GM23338 (cell line): ENCODE measurements at regions not wholly inside any gene's neighbourhood (a gene's known extent, or its start where the extent isn't known, plus 50 kb on each side); places are given as distances from the start of the nearest gene placed in this dataset.

ENCODE experiments used
- CREB1 ChIP-seq: fragments of 250-450 bp; sonication (Bioruptor Pico); IDR thresholded peaks from 2 replicates; pipeline ENCODE4 v1.5.0; 2020; ENCODE audit warnings: low read depth, mild to moderate bottlenecking, moderate library complexity
- EZH2 ChIP-seq: fragments of 200-600 bp; sonication (generic); IDR thresholded peaks from one replicate; pipeline ENCODE4 v1.8.0; 2017; ENCODE audit warnings: antibody characterized with exemption, mild to moderate bottlenecking, low read depth; ENCODE audit not compliant: unreplicated experiment
- EZH2phosphoT487 ChIP-seq: fragments of 200-600 bp; sonication (generic); IDR thresholded peaks from one replicate; pipeline ENCODE4 v1.8.1; 2018; ENCODE audit warnings: antibody characterized with exemption; ENCODE audit not compliant: unreplicated experiment
- JUNB ChIP-seq: IDR thresholded peaks from one replicate; pipeline ENCODE4 v1.6.1; 2016; ENCODE audit warnings: antibody characterized with exemption; ENCODE audit not compliant: unreplicated experiment
- NANOG ChIP-seq: IDR thresholded peaks from 2 replicates; pipeline ENCODE4 v1.6.1; 2016; ENCODE audit warnings: antibody characterized with exemption, borderline replicate concordance
- POLR2AphosphoS5 ChIP-seq: IDR thresholded peaks from 2 replicates; pipeline ENCODE4 v1.6.1; 2016; ENCODE audit warnings: antibody characterized with exemption, low read depth
- STAT1 ChIP-seq: IDR thresholded peaks from one replicate; pipeline ENCODE4 v1.6.1; 2016; ENCODE audit warnings: antibody characterized with exemption; ENCODE audit not compliant: unreplicated experiment
- ZNF114 ChIP-seq: fragments of 250-450 bp; sonication (Bioruptor Pico); IDR thresholded peaks from 2 replicates; pipeline ENCODE4 v1.5.0; 2020; ENCODE audit warnings: mild to moderate bottlenecking, moderate library complexity
- ZNF331 ChIP-seq: fragments of 250-450 bp; sonication (Bioruptor Pico); IDR thresholded peaks from 2 replicates; pipeline ENCODE4 v1.5.0; 2020; ENCODE audit warnings: low read depth, mild to moderate bottlenecking, moderate library complexity
- TF ChIP-seq, protein P1 (sequence below), 2 experiments: fragments of 200-600 bp in 1 of 2; sonication (generic) in 1 of 2; conservative IDR thresholded peaks; 2 replicates each; pipeline versions ENCODE4 v1.5.1 to v1.6.1; 2016 to 2017; ENCODE audit warnings: antibody characterized with exemption in 2 of 2, low read depth in 2 of 2, mild to moderate bottlenecking in 2 of 2, moderate library complexity in 1 of 2
- TF ChIP-seq, protein P2 (sequence below): fragments of 250-450 bp; sonication (Bioruptor Pico); IDR thresholded peaks from 2 replicates; pipeline ENCODE4 v1.5.0; 2020; ENCODE audit warnings: mild to moderate bottlenecking, moderate library complexity
- TF ChIP-seq, protein P3 (sequence below): IDR thresholded peaks from one replicate; pipeline ENCODE4 v1.6.1; 2018; ENCODE audit warnings: antibody characterized with exemption; ENCODE audit not compliant: unreplicated experiment
- TF ChIP-seq, protein P4 (sequence below): IDR thresholded peaks from 2 replicates; pipeline ENCODE4 v1.6.1; 2016; ENCODE audit warnings: antibody characterized with exemption

DNA sequence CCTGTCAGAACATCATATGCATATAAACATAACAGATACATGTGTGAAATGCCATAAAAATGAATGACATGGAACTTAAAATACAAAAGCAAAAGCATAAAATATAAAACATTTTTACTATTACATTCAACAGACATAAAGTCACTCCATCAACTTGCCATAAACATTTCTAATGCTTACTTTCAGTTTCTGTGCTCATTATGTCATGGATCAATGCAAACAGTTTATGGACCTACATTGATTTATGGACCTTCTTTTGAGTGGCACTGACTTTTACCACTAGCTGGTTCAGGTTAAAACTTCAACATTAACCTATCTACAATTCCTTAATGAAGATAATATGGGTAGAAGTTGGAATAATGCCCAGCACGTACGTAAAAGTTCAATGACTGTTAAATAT, 577.4 kb upstream of the LMCD1 start:
- TF ChIP-seq, protein P1, sequence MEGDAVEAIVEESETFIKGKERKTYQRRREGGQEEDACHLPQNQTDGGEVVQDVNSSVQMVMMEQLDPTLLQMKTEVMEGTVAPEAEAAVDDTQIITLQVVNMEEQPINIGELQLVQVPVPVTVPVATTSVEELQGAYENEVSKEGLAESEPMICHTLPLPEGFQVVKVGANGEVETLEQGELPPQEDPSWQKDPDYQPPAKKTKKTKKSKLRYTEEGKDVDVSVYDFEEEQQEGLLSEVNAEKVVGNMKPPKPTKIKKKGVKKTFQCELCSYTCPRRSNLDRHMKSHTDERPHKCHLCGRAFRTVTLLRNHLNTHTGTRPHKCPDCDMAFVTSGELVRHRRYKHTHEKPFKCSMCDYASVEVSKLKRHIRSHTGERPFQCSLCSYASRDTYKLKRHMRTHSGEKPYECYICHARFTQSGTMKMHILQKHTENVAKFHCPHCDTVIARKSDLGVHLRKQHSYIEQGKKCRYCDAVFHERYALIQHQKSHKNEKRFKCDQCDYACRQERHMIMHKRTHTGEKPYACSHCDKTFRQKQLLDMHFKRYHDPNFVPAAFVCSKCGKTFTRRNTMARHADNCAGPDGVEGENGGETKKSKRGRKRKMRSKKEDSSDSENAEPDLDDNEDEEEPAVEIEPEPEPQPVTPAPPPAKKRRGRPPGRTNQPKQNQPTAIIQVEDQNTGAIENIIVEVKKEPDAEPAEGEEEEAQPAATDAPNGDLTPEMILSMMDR (conservative IDR thresholded peaks at IDR 0.05; ENCODE audit: low read depth in 2 of 2), result no peak
- TF ChIP-seq POLR2AphosphoS5, result no peak
- no peak for TF ChIP-seq EZH2
- TF ChIP-seq EZH2phosphoT487, result no peak
- TF ChIP-seq ZNF331, result no peak
- no peak for TF ChIP-seq ZNF114 (CRISPR knock-in tag)
- TF ChIP-seq JUNB, result no peak
- TF ChIP-seq, protein P2, sequence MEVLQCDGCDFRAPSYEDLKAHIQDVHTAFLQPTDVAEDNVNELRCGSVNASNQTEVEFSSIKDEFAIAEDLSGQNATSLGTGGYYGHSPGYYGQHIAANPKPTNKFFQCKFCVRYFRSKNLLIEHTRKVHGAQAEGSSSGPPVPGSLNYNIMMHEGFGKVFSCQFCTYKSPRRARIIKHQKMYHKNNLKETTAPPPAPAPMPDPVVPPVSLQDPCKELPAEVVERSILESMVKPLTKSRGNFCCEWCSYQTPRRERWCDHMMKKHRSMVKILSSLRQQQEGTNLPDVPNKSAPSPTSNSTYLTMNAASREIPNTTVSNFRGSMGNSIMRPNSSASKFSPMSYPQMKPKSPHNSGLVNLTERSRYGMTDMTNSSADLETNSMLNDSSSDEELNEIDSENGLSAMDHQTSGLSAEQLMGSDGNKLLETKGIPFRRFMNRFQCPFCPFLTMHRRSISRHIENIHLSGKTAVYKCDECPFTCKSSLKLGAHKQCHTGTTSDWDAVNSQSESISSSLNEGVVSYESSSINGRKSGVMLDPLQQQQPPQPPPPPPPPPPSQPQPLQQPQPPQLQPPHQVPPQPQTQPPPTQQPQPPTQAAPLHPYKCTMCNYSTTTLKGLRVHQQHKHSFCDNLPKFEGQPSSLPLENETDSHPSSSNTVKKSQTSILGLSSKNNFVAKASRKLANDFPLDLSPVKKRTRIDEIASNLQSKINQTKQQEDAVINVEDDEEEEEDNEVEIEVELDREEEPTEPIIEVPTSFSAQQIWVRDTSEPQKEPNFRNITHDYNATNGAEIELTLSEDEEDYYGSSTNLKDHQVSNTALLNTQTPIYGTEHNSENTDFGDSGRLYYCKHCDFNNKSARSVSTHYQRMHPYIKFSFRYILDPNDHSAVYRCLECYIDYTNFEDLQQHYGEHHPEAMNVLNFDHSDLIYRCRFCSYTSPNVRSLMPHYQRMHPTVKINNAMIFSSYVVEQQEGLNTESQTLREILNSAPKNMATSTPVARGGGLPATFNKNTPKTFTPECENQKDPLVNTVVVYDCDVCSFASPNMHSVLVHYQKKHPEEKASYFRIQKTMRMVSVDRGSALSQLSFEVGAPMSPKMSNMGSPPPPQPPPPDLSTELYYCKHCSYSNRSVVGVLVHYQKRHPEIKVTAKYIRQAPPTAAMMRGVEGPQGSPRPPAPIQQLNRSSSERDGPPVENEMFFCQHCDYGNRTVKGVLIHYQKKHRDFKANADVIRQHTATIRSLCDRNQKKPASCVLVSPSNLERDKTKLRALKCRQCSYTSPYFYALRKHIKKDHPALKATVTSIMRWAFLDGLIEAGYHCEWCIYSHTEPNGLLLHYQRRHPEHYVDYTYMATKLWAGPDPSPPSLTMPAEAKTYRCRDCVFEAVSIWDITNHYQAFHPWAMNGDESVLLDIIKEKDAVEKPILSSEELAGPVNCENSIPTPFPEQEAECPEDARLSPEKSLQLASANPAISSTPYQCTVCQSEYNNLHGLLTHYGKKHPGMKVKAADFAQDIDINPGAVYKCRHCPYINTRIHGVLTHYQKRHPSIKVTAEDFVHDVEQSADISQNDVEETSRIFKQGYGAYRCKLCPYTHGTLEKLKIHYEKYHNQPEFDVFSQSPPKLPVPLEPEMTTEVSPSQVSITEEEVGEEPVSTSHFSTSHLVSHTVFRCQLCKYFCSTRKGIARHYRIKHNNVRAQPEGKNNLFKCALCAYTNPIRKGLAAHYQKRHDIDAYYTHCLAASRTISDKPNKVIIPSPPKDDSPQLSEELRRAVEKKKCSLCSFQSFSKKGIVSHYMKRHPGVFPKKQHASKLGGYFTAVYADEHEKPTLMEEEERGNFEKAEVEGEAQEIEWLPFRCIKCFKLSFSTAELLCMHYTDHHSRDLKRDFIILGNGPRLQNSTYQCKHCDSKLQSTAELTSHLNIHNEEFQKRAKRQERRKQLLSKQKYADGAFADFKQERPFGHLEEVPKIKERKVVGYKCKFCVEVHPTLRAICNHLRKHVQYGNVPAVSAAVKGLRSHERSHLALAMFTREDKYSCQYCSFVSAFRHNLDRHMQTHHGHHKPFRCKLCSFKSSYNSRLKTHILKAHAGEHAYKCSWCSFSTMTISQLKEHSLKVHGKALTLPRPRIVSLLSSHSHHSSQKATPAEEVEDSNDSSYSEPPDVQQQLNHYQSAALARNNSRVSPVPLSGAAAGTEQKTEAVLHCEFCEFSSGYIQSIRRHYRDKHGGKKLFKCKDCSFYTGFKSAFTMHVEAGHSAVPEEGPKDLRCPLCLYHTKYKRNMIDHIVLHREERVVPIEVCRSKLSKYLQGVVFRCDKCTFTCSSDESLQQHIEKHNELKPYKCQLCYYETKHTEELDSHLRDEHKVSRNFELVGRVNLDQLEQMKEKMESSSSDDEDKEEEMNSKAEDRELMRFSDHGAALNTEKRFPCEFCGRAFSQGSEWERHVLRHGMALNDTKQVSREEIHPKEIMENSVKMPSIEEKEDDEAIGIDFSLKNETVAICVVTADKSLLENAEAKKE (CRISPR knock-in tag), result no peak
- TF ChIP-seq, protein P3, sequence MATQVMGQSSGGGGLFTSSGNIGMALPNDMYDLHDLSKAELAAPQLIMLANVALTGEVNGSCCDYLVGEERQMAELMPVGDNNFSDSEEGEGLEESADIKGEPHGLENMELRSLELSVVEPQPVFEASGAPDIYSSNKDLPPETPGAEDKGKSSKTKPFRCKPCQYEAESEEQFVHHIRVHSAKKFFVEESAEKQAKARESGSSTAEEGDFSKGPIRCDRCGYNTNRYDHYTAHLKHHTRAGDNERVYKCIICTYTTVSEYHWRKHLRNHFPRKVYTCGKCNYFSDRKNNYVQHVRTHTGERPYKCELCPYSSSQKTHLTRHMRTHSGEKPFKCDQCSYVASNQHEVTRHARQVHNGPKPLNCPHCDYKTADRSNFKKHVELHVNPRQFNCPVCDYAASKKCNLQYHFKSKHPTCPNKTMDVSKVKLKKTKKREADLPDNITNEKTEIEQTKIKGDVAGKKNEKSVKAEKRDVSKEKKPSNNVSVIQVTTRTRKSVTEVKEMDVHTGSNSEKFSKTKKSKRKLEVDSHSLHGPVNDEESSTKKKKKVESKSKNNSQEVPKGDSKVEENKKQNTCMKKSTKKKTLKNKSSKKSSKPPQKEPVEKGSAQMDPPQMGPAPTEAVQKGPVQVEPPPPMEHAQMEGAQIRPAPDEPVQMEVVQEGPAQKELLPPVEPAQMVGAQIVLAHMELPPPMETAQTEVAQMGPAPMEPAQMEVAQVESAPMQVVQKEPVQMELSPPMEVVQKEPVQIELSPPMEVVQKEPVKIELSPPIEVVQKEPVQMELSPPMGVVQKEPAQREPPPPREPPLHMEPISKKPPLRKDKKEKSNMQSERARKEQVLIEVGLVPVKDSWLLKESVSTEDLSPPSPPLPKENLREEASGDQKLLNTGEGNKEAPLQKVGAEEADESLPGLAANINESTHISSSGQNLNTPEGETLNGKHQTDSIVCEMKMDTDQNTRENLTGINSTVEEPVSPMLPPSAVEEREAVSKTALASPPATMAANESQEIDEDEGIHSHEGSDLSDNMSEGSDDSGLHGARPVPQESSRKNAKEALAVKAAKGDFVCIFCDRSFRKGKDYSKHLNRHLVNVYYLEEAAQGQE, result no peak
- TF ChIP-seq CREB1 (CRISPR knock-in tag), result no peak
- TF ChIP-seq, protein P4, sequence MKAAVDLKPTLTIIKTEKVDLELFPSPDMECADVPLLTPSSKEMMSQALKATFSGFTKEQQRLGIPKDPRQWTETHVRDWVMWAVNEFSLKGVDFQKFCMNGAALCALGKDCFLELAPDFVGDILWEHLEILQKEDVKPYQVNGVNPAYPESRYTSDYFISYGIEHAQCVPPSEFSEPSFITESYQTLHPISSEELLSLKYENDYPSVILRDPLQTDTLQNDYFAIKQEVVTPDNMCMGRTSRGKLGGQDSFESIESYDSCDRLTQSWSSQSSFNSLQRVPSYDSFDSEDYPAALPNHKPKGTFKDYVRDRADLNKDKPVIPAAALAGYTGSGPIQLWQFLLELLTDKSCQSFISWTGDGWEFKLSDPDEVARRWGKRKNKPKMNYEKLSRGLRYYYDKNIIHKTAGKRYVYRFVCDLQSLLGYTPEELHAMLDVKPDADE, result no peak
- TF ChIP-seq NANOG, result no peak
- TF ChIP-seq STAT1, result no peak
